GM19463 (cell line): ENCODE measurements at regions not wholly inside any gene's neighbourhood (a gene's known extent, or its start where the extent isn't known, plus 50 kb on each side); places are given as distances from the start of the nearest gene placed in this dataset.

Source experiments
- ATAC-seq: cut with Tn5 transposase; IDR thresholded peaks from one replicate; pipeline ENCODE4 v1.9.1; 2021; ENCODE audit warnings: mild to moderate bottlenecking, moderate library complexity; ENCODE audit not compliant: unreplicated experiment

- no peak for ATAC-seq
Measured at GRCh38 chr10:88104223-88104622, 240.8 kb downstream of the PTEN start.

GRCh38 chr10:88106366-88106765, 242.9 kb downstream of the PTEN start:
- ATAC-seq = no peak

GRCh38 chr10:88107296-88108097, 244.1 kb downstream of the PTEN start:
- ATAC-seq = no peak

GRCh38 chr10:88108115-88108610, 244.7 kb downstream of the PTEN start:
- peak; percentile 33 for ATAC-seq

- ATAC-seq = no peak
Measured at GRCh38 chr10:88110355-88110754, 246.9 kb downstream of the PTEN start.

- ATAC-seq = no peak
Measured at GRCh38 chr10:88110822-88111221, 247.4 kb downstream of the PTEN start.

- no peak for ATAC-seq
Measured at GRCh38 chr10:88111294-88111693, 247.9 kb downstream of the PTEN start.

GRCh38 chr10:88113232-88113631, 249.8 kb downstream of the PTEN start:
- no peak for ATAC-seq

GRCh38 chr10:88113657-88114272, 250.3 kb downstream of the PTEN start:
- ATAC-seq = no peak

- ATAC-seq = no peak
Measured at GRCh38 chr10:88114368-88114767, 250.9 kb downstream of the PTEN start.

GRCh38 chr10:88115407-88115806, 252.0 kb downstream of the PTEN start:
- no peak for ATAC-seq

GRCh38 chr10:88115968-88116367, 252.5 kb downstream of the PTEN start:
- no peak for ATAC-seq

- ATAC-seq = no peak
Measured at GRCh38 chr10:88116481-88116880, 253.1 kb downstream of the PTEN start.

GRCh38 chr10:88116971-88117626, 253.7 kb downstream of the PTEN start:
- ATAC-seq = peak; percentile 33

GRCh38 chr10:88117869-88118632, 254.6 kb downstream of the PTEN start:
- no peak for ATAC-seq

GRCh38 chr10:88118729-88119128, 255.3 kb downstream of the PTEN start:
- ATAC-seq = no peak

GRCh38 chr10:88119160-88119559, 255.7 kb downstream of the PTEN start:
- no peak for ATAC-seq

GRCh38 chr10:88120075-88120474, 256.6 kb downstream of the PTEN start:
- no peak for ATAC-seq

- no peak for ATAC-seq
Measured at GRCh38 chr10:88120599-88121333, 257.3 kb downstream of the PTEN start.

GRCh38 chr10:88121361-88121760, 257.9 kb downstream of the PTEN start:
- no peak for ATAC-seq
